Activated gamma-delta T cell treated with Interleukin-2 at 50 U/mL for 16 hours (primary cell): ENCODE measurements at regions not wholly inside any gene's neighbourhood (a gene's known extent, or its start where the extent isn't known, plus 50 kb on each side); places are given as distances from the start of the nearest gene placed in this dataset.
A peak's percentile ranks its signal among the peaks of the same experiment; 100 is the strongest.

Experiments
- DNase-seq: peaks from one replicate; pipeline ENCODE4 v3.0.0-alpha.2; 2020

DNA sequence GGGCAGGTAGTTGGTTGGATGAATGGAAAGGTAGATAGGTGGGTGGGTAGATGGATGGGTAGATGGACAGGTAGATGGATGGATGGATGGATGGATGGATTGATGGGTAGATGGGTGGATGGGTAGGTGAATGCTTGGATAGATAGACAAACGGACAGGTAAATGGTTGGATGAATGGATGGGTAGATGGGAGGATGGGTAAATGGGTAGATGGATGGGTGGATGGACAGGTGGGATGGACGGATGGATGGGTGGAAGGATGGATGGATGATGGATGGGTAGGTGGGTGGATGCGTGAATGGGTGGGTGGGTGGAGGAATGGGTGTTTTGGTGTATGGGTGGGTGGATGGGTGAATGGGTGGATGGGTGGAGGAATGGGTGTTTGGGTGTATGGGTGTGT, 50.1 kb upstream of the ASAP2 start:
- no peak for DNase-seq

DNA sequence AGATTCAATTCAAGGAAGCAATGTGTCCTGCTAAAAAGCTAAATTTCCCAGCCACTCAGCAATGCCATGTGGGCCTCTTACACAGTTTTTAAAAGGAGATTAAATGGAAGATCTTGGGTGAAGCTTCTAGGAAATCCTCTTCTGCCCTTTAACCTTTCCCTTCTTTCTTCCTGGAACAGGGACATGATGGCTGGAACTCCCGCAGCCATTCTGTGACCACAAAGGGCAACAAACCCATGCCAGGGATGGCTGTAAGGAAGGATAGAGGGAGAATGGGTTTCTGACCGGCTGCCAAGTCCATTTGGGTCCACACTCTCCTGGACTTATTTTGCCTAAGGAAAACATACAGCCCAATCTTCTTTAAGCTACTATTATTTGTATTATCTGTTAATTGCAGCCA, 52.6 kb upstream of the ASAP2 start:
- DNase-seq: no peak

DNA sequence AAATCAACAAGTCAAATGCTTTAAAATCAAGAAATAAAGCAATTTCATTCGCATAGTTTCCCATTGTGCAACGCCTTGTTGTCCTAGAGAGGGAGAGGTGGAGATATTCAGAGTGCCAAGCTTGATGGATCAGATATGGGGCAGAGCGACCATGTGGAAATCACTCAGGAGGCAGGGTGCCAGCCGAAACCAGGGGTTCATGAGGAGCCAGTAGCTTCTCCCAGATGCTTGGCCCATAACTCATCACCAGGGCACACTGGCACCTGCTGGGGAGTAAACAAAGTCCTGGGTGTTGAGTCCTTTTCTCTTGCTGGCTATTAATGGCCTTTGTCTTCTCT, 53.0 kb upstream of the ASAP2 start:
- no peak for DNase-seq

DNA sequence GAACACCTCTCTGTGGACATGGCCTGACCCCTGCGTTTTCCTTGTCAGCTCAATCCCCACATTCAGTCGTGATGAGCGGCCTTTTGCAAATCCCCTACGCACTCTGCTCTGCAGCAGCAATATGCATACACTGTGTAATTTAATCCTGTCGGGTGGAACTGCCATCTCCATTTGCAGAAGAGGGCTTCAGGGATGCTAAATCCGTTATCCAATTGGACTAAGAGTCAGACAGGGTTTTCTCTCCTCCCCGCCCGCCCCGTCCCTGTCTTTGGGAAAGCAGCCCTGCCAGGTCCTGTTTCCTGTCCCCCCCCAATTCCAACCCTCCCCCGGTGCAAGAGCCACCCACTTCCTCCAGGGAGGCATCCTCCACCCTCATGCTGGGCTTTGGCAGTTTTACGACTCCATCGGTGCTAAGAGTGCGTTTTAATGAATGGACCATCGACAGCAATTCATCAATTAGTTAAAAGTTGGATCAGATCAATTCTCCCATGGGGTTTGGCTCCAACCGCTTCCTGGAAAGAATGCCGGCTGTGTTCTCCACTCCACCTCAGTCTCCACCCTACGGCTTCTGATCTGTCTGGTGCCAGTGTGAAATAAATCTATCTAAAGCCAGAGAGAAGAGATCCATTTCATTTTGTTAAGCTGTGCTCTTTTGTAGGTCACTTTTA, 53.5 kb upstream of the ASAP2 start:
- no peak for DNase-seq

DNA sequence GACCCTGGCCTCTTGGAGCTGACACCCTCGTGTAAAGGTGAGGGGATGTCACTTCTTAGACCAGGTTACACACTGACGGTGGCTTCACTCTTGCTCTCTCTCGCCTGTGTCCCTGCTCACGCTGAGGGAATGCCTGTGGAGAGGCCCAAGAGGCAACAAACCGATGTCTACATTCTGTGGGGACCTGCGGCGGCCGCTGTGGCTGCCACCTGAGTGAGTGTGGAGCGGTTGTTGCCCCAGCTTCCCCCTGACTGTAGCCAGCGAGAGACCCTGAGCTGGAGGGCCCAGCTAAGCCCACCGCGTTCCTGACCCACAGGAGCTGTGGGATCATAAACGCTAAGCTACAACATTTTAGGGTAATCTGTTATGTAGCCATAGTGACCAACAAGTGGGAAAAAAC, 55.7 kb upstream of the ASAP2 start:
- DNase-seq: no peak

DNA sequence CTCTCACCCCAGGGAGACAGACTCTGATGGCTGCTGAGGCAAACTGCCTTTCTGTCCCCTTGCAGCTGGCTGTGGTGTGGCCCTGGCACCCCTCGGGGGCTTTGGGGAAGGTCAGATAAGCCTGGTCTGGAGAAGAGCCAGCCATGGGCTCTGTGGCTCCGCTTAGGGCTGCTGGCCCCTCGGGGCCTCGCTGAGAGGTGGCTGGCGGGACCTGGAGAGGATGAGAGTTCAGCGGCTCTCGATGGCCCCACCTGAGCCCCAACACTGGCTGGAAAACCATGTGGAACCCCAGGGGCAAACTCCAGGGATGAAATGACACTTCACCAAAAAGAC, 56.1 kb upstream of the ASAP2 start:
- no peak for DNase-seq

DNA sequence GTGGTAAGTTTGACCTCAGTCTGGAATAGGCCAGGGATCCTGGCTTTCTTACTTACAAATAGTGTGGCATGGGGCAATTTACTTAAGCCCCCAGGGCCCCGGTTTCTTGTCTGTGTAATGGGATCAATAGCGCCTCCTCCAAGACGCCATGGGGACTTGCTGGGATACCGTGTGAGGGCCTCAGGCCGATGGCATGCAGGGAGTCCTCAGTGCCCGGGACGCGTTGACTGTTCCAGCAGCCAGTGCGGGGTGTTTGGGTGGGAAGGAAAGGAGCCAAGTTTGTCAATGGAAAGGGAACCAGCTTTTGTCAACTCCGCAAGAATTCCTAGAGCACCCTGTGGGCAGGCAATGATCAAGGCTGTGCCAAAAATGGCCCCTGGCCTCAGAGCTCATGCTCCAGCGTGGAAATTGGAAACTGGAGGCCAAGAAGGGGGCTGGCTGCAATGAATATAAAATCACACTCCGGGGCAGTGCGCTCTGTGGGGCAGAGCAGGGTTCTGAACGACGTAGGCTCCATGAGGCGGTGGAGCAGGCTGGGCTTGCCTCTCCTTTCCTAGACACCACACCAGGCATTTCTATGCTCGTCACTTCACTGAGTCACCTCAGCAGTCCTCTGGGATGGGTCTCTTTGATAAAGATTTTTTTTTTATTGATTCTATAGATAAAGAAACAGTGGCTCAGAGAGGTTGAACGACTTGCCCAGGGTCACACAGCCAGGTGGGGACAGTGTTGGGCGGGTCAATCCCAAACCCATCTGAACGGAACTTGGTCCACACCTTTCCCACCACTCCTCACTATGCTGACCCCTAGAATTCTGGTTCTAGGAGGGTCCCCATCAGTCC, 56.7 kb upstream of the ASAP2 start:
- DNase-seq: no peak

DNA sequence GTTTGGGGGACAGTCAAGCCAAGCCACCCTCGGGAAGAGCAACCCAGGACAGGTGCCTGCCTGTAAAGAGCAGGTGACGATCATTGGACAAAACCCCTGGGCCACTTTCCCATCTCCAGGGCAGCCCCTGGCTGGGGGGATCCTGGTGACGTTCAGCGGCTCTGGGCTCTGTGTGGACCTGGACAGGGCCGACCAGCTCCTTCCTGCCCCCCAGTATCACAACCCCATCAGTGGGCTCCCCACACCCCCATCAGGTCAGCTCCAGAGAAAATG, 57.3 kb upstream of the ASAP2 start:
- DNase-seq: no peak

DNA sequence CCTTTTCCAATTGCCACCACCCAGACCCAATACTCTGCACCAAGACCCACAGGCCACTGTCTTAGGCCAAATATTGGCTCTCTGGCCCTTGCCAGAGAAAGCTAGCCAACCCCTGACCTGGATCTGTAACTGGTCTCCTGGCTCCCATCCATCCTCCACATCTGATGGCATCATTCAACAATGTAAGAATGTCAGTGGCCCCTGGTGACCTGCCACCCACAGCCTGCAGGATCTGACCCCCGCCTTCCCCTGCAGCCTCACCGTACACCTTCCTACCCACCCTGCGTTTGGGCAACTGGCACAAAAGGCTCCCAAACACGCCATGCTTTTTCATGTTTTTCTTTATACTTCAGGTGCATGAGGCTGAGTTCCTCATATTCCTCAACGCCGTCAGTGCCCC, 60.0 kb upstream of the ASAP2 start:
- no peak for DNase-seq

DNA sequence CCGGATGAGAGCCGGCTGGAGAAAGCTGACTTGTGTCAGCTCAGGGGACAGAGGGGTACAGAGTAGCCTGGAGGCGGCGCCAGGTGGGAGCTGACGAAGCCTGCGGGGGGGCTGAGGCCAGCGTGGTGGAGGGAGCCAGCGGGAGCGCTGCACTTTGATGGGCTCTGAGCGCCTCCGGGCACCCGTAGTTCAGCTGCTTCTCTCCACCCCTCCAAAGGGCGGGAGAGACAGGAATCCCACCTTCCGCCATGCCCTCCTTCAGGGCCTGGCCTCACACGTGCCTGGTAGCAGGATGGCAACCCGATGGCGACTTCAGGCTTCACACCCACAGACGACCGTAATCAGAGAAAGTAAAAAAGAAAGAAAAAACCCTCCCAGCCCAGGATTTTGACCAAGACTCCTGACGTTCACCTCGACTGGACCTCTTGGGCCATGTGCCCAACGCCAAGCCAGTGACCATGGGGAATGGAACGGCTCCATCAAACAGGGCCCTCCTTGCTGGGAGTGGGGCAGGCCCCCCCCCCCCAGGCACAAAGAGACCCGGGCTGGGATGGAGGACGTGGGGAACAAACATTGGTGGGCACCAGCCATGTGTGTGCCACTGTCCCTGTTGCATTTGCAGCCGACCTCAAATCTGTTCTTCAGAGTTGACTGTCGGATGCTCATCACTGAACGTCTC, 60.7 kb upstream of the ASAP2 start:
- DNase-seq: no peak

DNA sequence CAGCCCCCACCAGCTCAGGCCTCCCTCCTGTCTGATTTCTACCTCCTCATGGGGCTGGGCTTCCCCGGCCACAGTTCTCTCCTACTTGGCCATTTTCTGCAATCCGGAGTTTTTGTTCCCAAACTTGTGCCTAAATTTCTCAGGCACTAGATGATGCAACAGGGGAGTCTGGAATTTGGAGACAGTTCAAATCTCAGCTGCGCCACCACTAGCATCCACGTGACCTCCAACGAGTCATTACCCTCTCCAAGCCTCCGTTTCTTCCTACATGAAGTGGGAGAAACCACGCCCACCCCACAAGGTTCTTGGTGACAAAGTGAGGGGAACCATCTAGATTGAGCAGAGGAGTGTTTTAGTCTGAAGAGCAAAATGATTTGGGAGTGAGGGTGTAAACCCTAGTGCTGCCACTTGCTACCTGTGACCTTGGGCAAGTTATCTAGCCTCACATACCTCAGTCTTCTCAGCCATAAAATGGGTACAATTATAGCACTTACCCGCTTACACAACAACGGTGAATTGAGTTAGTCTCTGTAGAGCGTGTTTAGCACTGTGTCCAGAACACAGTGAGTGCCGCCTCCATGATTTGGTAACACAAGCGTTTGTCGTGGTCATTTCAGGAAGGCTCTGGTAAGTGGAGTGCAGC, 61.4 kb upstream of the ASAP2 start:
- no peak for DNase-seq

DNA sequence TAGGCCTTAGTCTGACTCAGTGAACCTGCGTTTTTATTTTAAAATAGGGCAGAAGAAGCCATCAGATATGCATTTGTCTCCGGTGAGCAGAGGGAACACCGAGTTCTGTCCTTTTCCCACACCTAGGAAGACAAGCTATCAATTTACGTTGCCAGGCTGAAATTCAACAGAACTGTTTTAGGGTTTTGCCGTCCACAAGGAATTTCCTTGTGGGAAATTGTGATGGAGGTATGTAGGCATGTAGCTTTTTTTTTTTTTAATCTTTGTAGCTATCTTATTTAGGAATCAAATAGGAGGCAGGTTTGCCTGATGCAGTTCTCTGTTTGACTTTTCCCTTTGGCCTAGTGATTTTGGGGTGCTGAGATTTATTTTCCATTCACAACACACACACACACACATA, 62.0 kb upstream of the ASAP2 start:
- no peak for DNase-seq

DNA sequence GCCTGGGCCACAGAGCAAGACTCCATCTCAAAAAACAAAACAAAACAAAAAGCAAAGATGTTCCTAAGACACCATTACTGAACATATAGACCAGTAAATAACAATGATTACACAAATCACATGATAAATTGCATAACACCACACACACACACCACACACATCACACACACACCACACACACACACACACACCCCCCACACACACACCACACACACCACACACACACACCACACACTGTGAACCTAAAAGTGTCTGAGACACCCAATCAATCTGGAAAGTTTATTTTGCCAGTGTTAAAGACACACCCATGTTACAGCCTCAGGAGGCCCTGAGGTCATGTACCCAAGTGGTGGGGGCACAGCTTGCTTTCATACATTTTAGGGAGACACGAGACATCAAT, 62.6 kb upstream of the ASAP2 start:
- no peak for DNase-seq

DNA sequence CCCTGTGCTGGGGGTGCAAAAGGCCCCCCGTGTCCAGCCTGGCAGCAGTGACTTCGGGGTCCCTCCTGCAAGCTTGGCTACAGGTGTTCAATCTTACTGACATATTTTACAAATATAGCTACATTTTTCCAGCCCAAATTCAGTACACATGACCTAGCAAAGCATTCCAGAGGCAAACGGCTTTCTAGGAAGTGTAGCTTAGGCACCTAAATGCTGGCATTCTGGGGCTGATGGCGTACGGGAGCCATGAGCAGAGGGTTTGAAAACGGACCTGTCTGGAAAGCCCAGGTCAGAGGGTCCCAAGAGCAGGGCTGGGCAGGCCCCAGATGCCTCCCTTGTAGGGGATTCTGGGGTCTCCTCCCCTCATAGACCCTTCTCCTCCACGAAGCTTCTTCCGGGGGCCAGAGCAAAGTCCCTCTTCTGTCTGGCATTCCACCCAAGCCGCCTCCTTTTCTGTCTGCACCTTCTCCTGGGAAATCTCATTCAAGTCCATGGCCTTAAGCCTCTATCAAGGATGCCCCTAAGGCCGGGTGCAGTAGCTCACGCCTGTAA, 63.3 kb upstream of the ASAP2 start:
- DNase-seq: no peak

DNA sequence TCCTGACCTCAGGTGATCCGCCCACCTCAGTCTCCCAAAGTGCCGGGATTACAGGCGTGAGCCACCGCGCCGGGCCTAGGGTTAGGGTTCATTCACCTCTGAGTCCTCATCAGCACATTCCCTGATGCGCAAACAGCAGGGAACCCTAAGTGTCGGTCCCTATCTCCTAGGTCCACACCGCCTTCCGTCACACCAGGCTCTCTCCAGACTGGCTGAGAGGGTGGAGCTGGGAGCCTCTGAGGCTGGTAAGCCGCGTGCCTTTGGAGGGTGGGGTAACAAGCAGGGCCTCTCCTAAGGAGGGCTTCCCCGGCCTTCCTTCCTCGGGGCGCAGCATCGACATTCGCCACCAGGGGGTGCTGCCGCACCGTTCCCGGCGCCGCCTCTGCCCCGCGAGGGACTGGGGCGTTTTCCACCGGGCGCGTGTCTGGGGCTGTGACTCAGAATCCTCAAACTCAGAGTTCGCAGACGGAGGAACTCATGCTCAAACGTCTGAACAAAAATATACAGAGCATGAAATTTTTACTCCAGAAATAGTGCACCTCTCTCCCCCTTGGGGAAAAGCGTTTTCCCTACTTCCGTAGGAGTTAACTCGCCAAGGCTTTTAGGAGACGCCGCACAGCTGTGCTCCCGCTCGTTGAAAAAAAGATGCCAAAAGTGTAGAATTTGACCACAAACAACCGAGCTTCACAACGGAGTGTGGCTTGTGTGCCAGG, 63.9 kb upstream of the ASAP2 start:
- peak; percentile 73 for DNase-seq

DNA sequence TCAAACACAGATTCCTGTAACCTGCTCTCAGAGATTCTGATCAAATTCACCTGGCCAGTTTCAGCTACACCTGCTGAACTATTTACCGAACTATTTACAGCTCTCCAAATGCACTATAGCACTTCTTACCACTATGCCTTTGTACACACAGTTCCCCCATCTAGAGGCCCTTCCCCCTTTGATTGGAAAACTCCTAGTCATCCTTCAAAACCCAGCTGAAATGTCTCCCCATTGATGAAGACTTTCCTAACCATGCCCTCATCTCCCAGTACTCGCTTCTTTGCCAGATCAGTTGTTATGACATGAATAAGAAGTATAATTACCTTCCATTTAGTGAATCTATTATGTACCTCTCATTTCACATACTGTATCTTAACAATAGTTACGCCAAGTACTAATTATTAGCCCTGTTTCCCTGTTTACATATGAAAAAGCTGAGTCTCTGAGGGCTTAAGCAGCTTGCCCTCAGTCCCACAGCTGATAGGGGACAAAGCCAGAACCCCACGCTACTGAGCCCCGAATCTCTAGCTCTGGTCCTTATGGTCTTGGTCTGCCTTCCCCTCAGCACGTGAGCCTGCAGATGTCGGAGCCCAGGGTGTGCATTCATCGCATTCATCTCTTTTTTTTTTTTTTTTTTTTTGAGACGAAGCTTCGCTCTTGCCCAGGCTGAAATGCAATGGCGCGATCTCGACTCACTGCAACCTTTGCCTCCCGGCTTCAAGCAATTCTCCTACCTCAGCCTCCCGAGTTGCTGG, 64.7 kb upstream of the ASAP2 start:
- no peak for DNase-seq

DNA sequence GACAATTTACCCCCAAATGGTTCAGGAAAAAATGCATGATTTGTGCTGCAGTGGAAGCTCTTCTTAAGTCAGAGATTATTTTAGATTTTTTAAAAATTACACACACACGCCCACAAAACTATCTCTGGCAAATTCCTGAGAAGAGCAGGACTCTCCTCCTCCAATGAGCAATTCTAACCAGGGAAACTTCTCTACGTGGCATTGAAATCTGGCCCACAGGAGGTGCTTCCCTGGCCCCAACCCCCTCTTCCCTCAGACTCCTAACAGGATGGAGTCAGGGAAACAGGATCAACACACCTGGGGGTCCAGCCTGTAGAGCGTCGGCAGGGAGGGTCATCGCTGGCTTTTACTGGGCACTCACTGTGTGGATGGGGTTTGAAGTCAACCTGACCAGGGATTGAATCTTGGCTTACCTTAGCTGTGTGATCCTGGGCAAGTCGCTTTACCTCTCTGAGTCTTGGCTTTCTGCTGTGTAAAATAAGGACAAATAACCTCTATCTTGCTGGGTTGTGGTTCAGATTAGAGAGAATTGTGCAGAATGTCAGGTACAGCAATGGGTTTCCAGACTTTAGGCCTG, 65.4 kb upstream of the ASAP2 start:
- no peak for DNase-seq

DNA sequence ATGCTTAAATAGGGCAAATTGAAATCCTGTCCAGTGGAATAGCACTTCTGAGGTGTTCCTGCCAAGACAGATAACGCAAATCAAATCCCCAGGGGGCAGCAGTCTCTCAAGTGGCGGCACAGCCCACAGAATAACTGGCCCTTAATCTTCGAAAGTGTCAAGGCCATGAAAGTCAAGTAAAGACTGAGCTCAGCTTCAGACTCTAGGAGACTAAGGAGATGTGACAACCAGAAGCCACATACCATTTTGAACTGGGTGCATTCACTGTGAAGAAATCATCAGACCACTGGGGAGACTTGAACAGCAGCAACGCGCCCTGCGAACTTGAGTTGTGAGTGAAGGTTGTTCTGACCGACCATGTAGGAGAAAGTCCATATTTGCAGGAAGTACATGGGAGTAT, 66.0 kb upstream of the ASAP2 start:
- no peak for DNase-seq

DNA sequence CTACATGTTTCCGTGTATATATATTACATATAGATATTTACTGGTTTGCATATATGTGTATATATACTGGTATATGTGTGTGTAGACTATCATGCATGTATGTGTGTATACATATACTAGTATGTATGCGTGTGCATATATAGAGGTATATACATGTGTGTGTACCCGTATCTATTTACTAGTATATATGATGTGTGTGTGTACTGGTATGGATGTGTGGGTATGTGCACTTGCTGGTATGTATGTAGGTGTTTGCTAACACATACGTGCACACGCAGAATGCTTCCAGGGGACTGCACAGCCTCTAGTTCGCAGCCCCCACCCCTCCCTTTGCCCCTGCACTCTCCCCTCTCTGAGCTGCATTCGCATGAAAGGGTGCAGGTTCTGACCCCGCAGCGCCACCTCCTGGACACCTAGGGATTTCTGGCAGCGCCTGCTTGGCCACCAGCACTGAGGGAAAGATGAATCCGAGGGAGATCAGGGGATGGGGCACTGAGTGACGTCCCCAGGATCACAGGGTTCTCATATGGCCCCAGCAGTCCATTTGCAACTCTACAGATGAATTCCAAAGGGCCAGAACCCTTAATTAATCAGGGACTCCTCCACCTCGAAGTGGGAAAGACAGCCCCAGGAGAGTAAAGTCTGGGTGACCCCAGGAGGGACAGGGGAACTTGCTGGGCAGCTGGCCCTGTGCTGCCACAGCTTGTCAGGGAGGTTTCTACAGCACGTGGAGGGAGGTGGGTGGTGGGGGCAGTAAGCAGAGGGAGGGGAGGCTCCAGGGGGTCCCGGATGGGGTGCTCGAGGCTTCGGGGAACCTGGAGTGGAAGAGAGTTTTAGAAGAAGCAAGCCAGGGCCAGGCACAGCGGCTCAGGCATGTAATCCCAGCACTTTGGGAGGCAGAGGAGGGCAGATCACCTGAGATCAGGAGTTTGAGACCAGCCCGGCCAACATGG, 66.8 kb upstream of the ASAP2 start:
- peak; percentile 41 for DNase-seq

DNA sequence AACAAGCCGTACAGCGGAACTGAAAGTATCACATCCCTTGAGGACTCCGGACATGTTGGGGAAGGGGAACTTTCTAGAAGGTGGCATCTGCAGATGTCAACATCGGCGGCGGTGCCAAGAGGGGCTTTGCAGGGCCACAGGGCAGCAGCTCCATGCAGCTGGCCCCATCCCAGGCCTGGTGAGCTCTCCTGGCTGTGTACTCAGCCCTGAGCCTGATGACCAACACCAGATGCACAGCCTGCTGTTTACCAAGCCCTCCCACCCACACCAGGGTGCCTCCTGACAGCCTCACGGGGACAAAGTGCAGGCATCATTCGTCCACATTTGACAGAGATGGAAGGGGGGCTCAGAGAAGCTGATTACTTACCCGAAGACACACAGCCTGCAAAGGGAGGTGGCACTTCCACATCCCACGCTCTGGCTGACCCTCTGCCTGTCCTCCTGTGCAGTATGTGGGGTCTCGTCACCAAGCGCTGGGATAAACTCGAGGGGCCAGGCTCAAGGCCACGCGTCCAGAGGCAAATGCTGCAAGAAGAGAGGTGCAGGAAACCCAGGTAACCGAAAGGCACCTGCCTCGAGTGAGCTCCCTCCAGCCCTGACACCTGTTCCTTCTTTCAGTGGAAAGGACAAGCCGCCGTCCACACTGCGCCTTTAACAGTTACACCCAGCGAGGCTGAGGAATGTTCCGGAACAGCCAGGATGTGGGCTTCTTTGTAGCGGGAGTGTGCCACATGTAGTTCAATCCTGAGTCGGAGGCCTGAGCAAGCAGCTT, 69.0 kb upstream of the ASAP2 start:
- DNase-seq: no peak
